WTC11 (cell line): ENCODE measurements at regions not wholly inside any gene's neighbourhood (a gene's known extent, or its start where the extent isn't known, plus 50 kb on each side); places are given as distances from the start of the nearest gene placed in this dataset.

Experiments
- ATAC-seq: fragments of 200-7000 bp; cut with Tn5 transposase; 2 replicates; pipeline ENCODE4 v1.10.0; 2021; ENCODE audit warnings: mild to moderate bottlenecking, moderate library complexity
- CTCF ChIA-PET: fragments of 300-600 bp; sonication (Branson Sonifier 250); formaldehyde crosslinking; loops from one replicate; lab custom pipeline; 2021; ENCODE audit warnings: antibody characterized with exemption; lab: Charles Lee
- POLR2A ChIA-PET: fragments of 350-600 bp; sonication (Branson Sonifier 250); formaldehyde crosslinking; loops from one replicate; lab custom pipeline; 2021; ENCODE audit warnings: antibody characterized with exemption; lab: Charles Lee
- DNase-seq: peaks from one replicate; pipeline ENCODE4 v3.0.0; 2021; ENCODE audit warnings: low spot score
- H3K27ac Mint-ChIP-seq: 2 replicates; pipeline ENCODE4 v1.8.0; 2021; ENCODE audit warnings: mixed read lengths
- H3K27me3 Mint-ChIP-seq: 2 replicates; pipeline ENCODE4 v1.8.0; 2021; ENCODE audit warnings: low read depth, mild to moderate bottlenecking, moderate library complexity, mixed read lengths
- H3K36me3 Mint-ChIP-seq: 2 replicates; pipeline ENCODE4 v1.8.0; 2021; ENCODE audit warnings: mixed read lengths
- H3K4me1 Mint-ChIP-seq: 2 replicates; pipeline ENCODE4 v1.8.0; 2022; ENCODE audit warnings: mixed read lengths
- H3K4me3 Mint-ChIP-seq: 2 replicates; pipeline ENCODE4 v1.8.0; 2021; ENCODE audit warnings: mild to moderate bottlenecking, moderate library complexity, mixed read lengths
- H3K9me3 Mint-ChIP-seq: 2 replicates; pipeline ENCODE4 v1.8.0; 2021; ENCODE audit warnings: mixed read lengths
- AFF4 ChIP-seq: sonication (generic); formaldehyde crosslinking; IDR thresholded peaks from 2 replicates; pipeline ENCODE4 v1.8.1; 2023; ENCODE audit warnings: mild to moderate bottlenecking, missing genetic modification reagents, borderline replicate concordance
- CBFB ChIP-seq: sonication (generic); formaldehyde crosslinking; IDR thresholded peaks from 2 replicates; pipeline ENCODE4 v1.8.1; 2022; ENCODE audit warnings: mild to moderate bottlenecking, low read depth, missing genetic modification reagents
- CREM ChIP-seq: sonication (generic); formaldehyde crosslinking; IDR thresholded peaks from 2 replicates; pipeline ENCODE4 v1.8.1; 2022; ENCODE audit warnings: mild to moderate bottlenecking, missing genetic modification reagents, moderate library complexity
- E2F4 ChIP-seq: sonication (generic); formaldehyde crosslinking; IDR thresholded peaks from 2 replicates; pipeline ENCODE4 v1.8.1; 2022; ENCODE audit warnings: low read depth, mild to moderate bottlenecking, moderate library complexity, missing genetic modification reagents, borderline replicate concordance
- EMX1 ChIP-seq: fragments of 250-450 bp; sonication (Bioruptor Pico); IDR thresholded peaks from 2 replicates; pipeline ENCODE4 v1.8.0; 2021; ENCODE audit warnings: mild to moderate bottlenecking
- ETV6 ChIP-seq: sonication (generic); formaldehyde crosslinking; IDR thresholded peaks from 2 replicates; pipeline ENCODE4 v1.8.1; 2022; ENCODE audit warnings: mild to moderate bottlenecking, missing genetic modification reagents
- FOXJ3 ChIP-seq: sonication (generic); formaldehyde crosslinking; IDR thresholded peaks from 2 replicates; pipeline ENCODE4 v1.9.0; 2021; ENCODE audit warnings: missing genetic modification reagents, mild to moderate bottlenecking, borderline replicate concordance
- GRHL2 ChIP-seq: fragments of 250-450 bp; sonication (Bioruptor Pico); IDR thresholded peaks from 2 replicates; pipeline ENCODE4 v1.8.0; 2022; ENCODE audit warnings: mild to moderate bottlenecking, moderate library complexity; ENCODE audit not compliant: insufficient replicate concordance, severe bottlenecking
- HMGA2 ChIP-seq: fragments of 250-450 bp; sonication (Bioruptor Pico); IDR thresholded peaks from 2 replicates; pipeline ENCODE4 v1.4.0; 2021; ENCODE audit warnings: mild to moderate bottlenecking, moderate library complexity
- JUN ChIP-seq: sonication (generic); formaldehyde crosslinking; IDR thresholded peaks from 2 replicates; pipeline ENCODE4 v1.8.0; 2023; ENCODE audit warnings: mild to moderate bottlenecking, missing genetic modification reagents
- KAT7 ChIP-seq: sonication (generic); formaldehyde crosslinking; IDR thresholded peaks from 2 replicates; pipeline ENCODE4 v1.8.1; 2023; ENCODE audit warnings: missing genetic modification reagents, mild to moderate bottlenecking, borderline replicate concordance
- MXD4 ChIP-seq: fragments of 250-450 bp; sonication (Bioruptor Pico); IDR thresholded peaks from 2 replicates; pipeline ENCODE4 v1.8.0; 2021; ENCODE audit warnings: mild to moderate bottlenecking, moderate library complexity, borderline replicate concordance
- MYBL2 ChIP-seq: sonication (generic); formaldehyde crosslinking; IDR thresholded peaks from 2 replicates; pipeline ENCODE4 v1.8.1; 2023; ENCODE audit warnings: mild to moderate bottlenecking, moderate library complexity, missing genetic modification reagents
- PREB ChIP-seq: sonication (generic); formaldehyde crosslinking; IDR thresholded peaks from 2 replicates; pipeline ENCODE4 v1.8.1; 2022; ENCODE audit warnings: mild to moderate bottlenecking, missing genetic modification reagents, moderate library complexity, borderline replicate concordance
- PRRX2 ChIP-seq: fragments of 250-450 bp; sonication (Bioruptor Pico); IDR thresholded peaks from 2 replicates; pipeline ENCODE4 v1.8.0; 2021; ENCODE audit warnings: mild to moderate bottlenecking
- SMAD4 ChIP-seq: sonication (generic); formaldehyde crosslinking; IDR thresholded peaks from 2 replicates; pipeline ENCODE4 v1.8.0; 2022; ENCODE audit warnings: mild to moderate bottlenecking, missing genetic modification reagents
- TCF7 ChIP-seq: sonication (generic); formaldehyde crosslinking; IDR thresholded peaks from 2 replicates; pipeline ENCODE4 v1.8.0; 2022; ENCODE audit warnings: mild to moderate bottlenecking, low read depth, missing genetic modification reagents, moderate library complexity
- ZMAT4 ChIP-seq: fragments of 250-450 bp; sonication (Bioruptor Pico); IDR thresholded peaks from 2 replicates; pipeline ENCODE4 v1.9.0; 2021; ENCODE audit warnings: mild to moderate bottlenecking
- ZNF396 ChIP-seq: fragments of 250-450 bp; sonication (Bioruptor Pico); IDR thresholded peaks from 2 replicates; pipeline ENCODE4 v1.8.0; 2021; ENCODE audit warnings: mild to moderate bottlenecking, moderate library complexity, borderline replicate concordance
- ZNF423 ChIP-seq: fragments of 250-450 bp; sonication (Bioruptor Pico); IDR thresholded peaks from 2 replicates; pipeline ENCODE4 v2.1.2; 2022; ENCODE audit warnings: mild to moderate bottlenecking, moderate library complexity
- ZNF671 ChIP-seq: fragments of 250-450 bp; sonication (Bioruptor Pico); IDR thresholded peaks from 2 replicates; pipeline ENCODE4 v1.8.0; 2021; ENCODE audit warnings: mild to moderate bottlenecking
- TF ChIP-seq, protein P1 (sequence below): sonication (generic); formaldehyde crosslinking; IDR thresholded peaks from 2 replicates; pipeline ENCODE4 v1.8.0; 2022; ENCODE audit warnings: missing genetic modification reagents
- TF ChIP-seq, protein P2 (sequence below): fragments of 250-450 bp; sonication (Bioruptor Pico); IDR thresholded peaks from 2 replicates; pipeline ENCODE4 v1.9.0; 2021; ENCODE audit warnings: moderate library complexity, mild to moderate bottlenecking, inconsistent platforms, borderline replicate concordance

DNA sequence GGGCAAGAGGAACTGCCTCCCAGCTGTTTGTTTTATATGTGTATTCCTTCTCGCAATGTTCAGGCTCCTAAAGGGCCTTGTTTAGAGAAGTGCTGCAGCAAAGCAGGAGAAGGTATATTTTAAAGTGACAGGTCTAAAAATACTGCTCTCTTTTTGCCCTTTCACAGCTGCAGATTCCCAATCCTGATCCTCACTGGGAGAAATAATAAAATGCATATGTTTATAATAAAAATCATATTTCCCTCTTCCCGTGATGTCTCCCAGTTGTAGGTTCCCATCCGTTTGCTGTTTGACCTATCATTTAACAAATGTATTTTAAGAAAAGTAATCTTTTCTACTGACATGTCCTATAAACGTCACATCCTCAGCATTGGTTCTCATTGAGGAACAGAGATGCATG lies 62.7 kb upstream of the GPC4 start:
- Mint-ChIP-seq H3K36me3 (no peaks in the 10 kb centered on the region), H3K4me1 (peaks cover 4% of the 10 kb centered on the region; the same call in 1 of the 2 replicates), H3K4me3 (no peak overlapping the region), H3K27ac (no peak overlapping the region), H3K27me3 (no peaks in the 10 kb centered on the region), H3K9me3 (peaks cover 4% of the 10 kb centered on the region; the same call in 1 of the 2 replicates)
- no peak for TF ChIP-seq KAT7 (CRISPR knock-in tag)
- no peak for TF ChIP-seq JUN (CRISPR knock-in tag)
- no peak for TF ChIP-seq EMX1 (CRISPR knock-in tag)
- CTCF ChIA-PET: no interaction called here
- DNase-seq: no peak
- POLR2A ChIA-PET: no interaction called here
- ATAC-seq: no peak

DNA sequence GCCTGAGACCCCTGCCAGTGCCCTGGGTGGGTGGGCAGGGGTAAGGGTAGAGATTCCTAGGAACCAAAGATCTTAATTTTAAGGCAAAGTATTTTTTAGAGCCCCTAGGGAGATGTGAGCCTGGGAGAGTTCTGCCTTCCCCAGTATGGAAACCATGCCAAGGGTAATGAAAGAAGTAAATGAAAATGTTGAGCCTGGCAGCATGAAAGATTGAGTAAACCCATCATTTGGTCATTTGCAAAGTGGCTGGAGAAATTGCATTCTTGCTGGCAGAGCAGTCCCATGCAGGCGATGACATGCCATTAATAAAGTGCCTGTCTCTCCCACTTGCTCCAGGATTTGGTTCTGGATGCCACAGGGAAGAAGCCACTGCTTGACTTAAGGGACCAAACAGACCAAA lies 60.7 kb upstream of the GPC4 start:
- H3K4me1 Mint-ChIP-seq: peaks cover 4% of the 10 kb centered on the region; the same call in 1 of the 2 replicates
- CTCF ChIA-PET: no interaction called here
- no peaks in the 10 kb centered on the region for H3K36me3 Mint-ChIP-seq
- peaks cover 4% of the 10 kb centered on the region; the same call in 1 of the 2 replicates for H3K9me3 Mint-ChIP-seq
- POLR2A ChIA-PET: no interaction called here
- H3K27ac Mint-ChIP-seq: no peak overlapping the region
- TF ChIP-seq TCF7 (CRISPR knock-in tag) (no peak), ZNF423 (CRISPR knock-in tag) (no peak), FOXJ3 (CRISPR knock-in tag) (no peak), PREB (no peak), ZNF671 (CRISPR knock-in tag) (no peak), HMGA2 (CRISPR knock-in tag) (no peak), MYBL2 (no peak), AFF4 (CRISPR knock-in tag) (no peak), CREM (CRISPR knock-in tag) (no peak), ETV6 (CRISPR knock-in tag) (no peak), GRHL2 (CRISPR knock-in tag) (no peak), ZMAT4 (CRISPR knock-in tag) (no peak), ZNF396 (CRISPR knock-in tag) (no peak), SMAD4 (no peak), CBFB (CRISPR knock-in tag) (no peak), MXD4 (CRISPR knock-in tag) (no peak), PRRX2 (CRISPR knock-in tag) (no peak), E2F4 (CRISPR knock-in tag) (no peak)
- TF ChIP-seq, protein P1, sequence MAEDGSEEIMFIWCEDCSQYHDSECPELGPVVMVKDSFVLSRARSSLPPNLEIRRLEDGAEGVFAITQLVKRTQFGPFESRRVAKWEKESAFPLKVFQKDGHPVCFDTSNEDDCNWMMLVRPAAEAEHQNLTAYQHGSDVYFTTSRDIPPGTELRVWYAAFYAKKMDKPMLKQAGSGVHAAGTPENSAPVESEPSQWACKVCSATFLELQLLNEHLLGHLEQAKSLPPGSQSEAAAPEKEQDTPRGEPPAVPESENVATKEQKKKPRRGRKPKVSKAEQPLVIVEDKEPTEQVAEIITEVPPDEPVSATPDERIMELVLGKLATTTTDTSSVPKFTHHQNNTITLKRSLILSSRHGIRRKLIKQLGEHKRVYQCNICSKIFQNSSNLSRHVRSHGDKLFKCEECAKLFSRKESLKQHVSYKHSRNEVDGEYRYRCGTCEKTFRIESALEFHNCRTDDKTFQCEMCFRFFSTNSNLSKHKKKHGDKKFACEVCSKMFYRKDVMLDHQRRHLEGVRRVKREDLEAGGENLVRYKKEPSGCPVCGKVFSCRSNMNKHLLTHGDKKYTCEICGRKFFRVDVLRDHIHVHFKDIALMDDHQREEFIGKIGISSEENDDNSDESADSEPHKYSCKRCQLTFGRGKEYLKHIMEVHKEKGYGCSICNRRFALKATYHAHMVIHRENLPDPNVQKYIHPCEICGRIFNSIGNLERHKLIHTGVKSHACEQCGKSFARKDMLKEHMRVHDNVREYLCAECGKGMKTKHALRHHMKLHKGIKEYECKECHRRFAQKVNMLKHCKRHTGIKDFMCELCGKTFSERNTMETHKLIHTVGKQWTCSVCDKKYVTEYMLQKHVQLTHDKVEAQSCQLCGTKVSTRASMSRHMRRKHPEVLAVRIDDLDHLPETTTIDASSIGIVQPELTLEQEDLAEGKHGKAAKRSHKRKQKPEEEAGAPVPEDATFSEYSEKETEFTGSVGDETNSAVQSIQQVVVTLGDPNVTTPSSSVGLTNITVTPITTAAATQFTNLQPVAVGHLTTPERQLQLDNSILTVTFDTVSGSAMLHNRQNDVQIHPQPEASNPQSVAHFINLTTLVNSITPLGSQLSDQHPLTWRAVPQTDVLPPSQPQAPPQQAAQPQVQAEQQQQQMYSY (CRISPR knock-in tag): no peak
- TF ChIP-seq, protein P2, sequence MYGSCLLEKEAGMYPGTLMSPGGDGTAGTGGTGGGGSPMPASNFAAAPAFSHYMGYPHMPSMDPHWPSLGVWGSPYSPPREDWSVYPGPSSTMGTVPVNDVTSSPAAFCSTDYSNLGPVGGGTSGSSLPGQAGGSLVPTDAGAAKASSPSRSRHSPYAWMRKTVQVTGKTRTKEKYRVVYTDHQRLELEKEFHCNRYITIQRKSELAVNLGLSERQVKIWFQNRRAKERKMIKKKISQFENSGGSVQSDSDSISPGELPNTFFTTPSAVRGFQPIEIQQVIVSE: no peak
- ATAC-seq: no peak
- H3K4me3 Mint-ChIP-seq: no peak overlapping the region
- no peaks in the 10 kb centered on the region; the same call in 1 of the 2 replicates for H3K27me3 Mint-ChIP-seq
- no peak for DNase-seq
